Neutrophil (primary cell): ENCODE measurements at regions not wholly inside any gene's neighbourhood (a gene's known extent, or its start where the extent isn't known, plus 50 kb on each side); places are given as distances from the start of the nearest gene placed in this dataset.
"Not testable (repeated sequence)": the region's sequence is repeated elsewhere in the genome, so short reads cannot be mapped to it uniquely, and the experiment has no call there.

ENCODE experiments used
- H3K27ac ChIP-seq: fragments of 200-600 bp; sonication (generic); 2 replicates; pipeline ENCODE4 v1.5.1; 2016; ENCODE audit warnings: mild to moderate bottlenecking, moderate library complexity
- H3K27me3 ChIP-seq: fragments of 200-600 bp; sonication (generic); 2 replicates; pipeline ENCODE4 v1.6.0; 2016; ENCODE audit warnings: mild to moderate bottlenecking
- H3K36me3 ChIP-seq: fragments of 200-600 bp; sonication (generic); 2 replicates; pipeline ENCODE4 v1.5.1; 2017
- H3K4me1 ChIP-seq, 2 experiments: fragments of 200-600 bp in 1 of 2; sonication (generic) in 1 of 2; 1 replicate in 1 of 2; 2 replicates in 1 of 2; pipeline versions ENCODE4 v1.5.1 to v1.6.1; 2013 to 2016; ENCODE audit warnings: low read depth in 1 of 2, low read length in 1 of 2, mild to moderate bottlenecking in 1 of 2, moderate library complexity in 1 of 2; ENCODE audit not compliant: control insufficient read depth in 1 of 2, insufficient read depth in 1 of 2
- H3K4me3 ChIP-seq, 2 experiments: fragments of 200-600 bp in 1 of 2; sonication (generic) in 1 of 2; 1 replicate in 1 of 2; 2 replicates in 1 of 2; pipeline ENCODE4 v1.5.1; 2013 to 2016; ENCODE audit warnings: low read depth in 1 of 2, low read length in 1 of 2, mild to moderate bottlenecking in 1 of 2, moderate library complexity in 1 of 2
- H3K9me3 ChIP-seq: fragments of 200-600 bp; sonication (generic); 2 replicates; pipeline ENCODE4 v1.5.1; 2016
- CTCF ChIP-seq: fragments of 200-600 bp; sonication (generic); IDR thresholded peaks from 2 replicates; pipeline ENCODE4 v1.5.1; 2016; ENCODE audit warnings: antibody characterized with exemption

DNA sequence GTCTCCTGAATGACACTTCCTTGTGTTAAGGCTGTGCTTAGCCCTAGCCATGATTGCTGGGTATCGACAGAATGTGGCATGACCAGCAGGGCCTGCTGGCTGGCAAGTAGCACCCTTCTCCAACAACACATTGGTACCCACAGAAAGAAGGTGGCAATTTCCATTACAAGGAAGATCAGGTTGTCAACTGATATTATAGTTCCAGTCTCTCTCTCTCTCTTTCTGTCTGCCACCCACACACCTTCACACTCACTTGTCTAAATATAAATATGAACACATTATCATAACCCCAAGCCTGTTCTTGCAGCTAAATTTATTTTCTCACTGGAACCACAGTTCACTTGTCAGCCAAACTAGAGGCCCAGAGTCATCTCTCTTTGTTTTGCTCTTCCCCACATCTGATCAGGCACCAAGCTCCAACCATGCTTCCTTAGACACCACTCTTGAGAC is 408.1 kb upstream of the PIK3R1 start:
- no peak for TF ChIP-seq CTCF
- Histone ChIP-seq H3K9me3 (no peaks in the 10 kb centered on the region), H3K27me3 (no peaks in the 10 kb centered on the region), H3K27ac (no peak overlapping the region), H3K4me1 (no peaks in the 10 kb centered on the region), H3K36me3 (no peaks in the 10 kb centered on the region), H3K4me3 (no peak overlapping the region)

DNA sequence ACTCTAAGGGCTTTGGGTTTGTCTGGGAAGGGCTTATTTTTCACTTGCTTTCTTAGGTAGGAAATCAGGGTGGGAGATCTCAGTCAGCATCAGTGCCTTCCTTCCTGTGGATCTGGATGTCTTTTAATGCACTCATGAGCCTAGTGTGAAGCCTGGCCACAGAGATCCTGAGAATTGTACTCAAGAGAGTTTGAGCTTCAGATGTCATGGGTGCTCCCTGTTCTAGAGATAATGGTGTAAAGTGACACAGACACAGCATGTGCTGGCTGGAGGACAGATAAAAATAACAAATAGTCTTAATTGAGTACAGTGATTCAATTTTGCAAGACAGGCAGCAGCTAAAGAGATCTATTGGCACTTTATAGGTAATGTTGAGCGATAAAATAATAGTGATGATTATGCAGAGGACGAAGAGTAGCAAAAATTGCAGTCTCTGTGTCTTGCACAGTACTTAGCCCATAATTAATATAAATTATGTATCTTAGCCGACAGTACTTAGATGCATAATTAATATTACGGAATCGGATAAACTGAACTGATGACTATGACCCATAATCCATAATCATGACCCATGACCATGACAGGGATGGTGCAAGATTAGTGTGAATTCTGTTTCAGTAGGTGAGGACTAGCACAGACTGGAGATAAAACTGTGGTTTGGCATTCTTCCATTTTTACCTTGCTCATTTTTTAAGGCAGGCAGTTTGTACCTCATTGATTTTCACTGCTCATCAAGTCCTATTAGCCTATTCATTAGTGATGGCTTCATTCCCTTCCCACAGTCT is 408.7 kb upstream of the PIK3R1 start:
- Histone ChIP-seq H3K36me3 (no peaks in the 10 kb centered on the region), H3K9me3 (no peaks in the 10 kb centered on the region), H3K4me1 (no peaks in the 10 kb centered on the region), H3K27ac (no peak overlapping the region), H3K27me3 (no peaks in the 10 kb centered on the region), H3K4me3 (no peak overlapping the region)
- no peak for TF ChIP-seq CTCF

DNA sequence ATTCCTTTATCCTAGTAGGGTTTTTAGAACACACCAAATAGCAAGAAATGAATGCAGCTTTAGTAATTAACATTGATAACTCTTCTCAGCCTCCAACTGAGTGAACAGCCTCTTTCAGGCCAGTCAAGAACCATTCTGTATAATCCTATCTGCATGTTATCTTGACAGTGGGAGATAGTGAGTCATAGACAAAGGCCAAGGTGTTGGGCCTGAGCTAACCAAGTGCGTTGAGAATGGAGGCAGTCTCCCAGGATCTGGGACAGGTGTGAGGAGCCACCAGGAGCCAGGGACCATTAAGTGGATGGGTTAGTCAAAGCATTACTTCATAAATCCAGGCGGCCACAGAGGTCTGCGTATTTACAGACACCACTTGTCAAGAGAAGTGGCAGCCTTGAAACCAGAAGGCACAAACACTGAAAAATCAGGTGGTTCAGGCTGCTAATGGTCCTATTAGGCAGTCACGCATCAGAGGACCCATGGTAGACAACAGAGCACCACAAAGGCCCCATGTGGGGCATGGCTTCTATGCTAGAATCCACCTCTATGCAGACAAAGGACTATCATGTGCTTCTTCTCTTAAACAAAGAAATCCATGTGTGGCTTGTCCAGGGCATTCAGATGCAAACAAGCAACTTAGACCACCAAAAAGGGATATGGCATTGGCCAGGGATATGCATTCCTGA is 409.7 kb upstream of the PIK3R1 start:
- Histone ChIP-seq H3K4me3 (no peak overlapping the region), H3K9me3 (no peaks in the 10 kb centered on the region), H3K4me1 (no peaks in the 10 kb centered on the region), H3K27ac (no peak overlapping the region), H3K36me3 (no peaks in the 10 kb centered on the region), H3K27me3 (no peaks in the 10 kb centered on the region)
- no peak for TF ChIP-seq CTCF

DNA sequence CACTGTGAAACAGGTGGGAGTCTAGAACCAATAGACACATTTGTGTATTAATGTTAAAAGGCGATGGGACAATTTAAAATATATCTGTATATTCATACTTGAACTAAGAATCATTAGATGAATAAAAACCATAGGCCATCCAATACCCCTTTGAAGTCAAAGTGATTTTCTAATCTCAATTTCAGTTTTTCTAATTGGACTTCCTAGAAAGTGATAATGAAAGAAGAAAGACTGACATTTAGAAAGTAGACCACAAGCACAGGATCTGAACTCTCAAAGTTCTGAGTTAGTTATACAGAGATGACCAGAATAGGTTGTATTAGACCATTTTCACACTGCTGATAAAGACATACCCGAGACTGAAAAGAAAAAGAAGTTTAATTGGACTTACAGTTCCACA is 412.8 kb upstream of the PIK3R1 start:
- H3K27me3 ChIP-seq: no peaks in the 10 kb centered on the region
- TF ChIP-seq CTCF: no peak

DNA sequence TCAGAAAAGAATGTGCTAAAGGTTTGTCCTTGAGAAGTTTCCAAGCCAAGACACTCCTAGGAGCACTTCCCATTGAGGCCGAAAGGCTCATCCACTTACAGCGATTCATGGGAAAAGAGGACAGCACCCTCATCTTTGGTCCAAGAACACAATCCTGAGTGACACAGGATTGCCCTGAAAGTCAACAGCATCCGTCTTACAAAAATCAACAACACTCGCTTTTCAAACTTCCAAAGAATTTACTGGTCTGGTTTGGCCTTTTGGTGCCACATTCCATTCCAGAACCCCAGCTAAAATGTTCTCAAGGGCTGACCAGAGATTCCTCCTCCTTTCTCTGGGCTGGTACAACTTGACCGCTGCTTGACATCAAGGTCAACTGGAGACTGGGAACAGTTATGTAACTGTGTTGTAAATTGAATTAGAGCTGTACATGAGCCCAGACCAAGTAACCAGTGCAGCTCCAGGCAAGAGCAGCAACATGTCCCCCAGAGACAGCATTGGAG is 415.8 kb upstream of the PIK3R1 start:
- Histone ChIP-seq H3K27ac (no peak overlapping the region), H3K36me3 (no peaks in the 10 kb centered on the region), H3K4me1 (no peaks in the 10 kb centered on the region), H3K4me3 (no peak overlapping the region), H3K9me3 (no peaks in the 10 kb centered on the region), H3K27me3 (no peaks in the 10 kb centered on the region)
- TF ChIP-seq CTCF: no peak

More for the DNA sequence above, 412.8 kb upstream of the PIK3R1 start:
- no peaks in the 10 kb centered on the region for H3K36me3 ChIP-seq
- no peaks in the 10 kb centered on the region for H3K4me1 ChIP-seq
- H3K27ac ChIP-seq: no peak overlapping the region
- H3K4me3 ChIP-seq: no peak overlapping the region
- H3K9me3 ChIP-seq: no peaks in the 10 kb centered on the region

DNA sequence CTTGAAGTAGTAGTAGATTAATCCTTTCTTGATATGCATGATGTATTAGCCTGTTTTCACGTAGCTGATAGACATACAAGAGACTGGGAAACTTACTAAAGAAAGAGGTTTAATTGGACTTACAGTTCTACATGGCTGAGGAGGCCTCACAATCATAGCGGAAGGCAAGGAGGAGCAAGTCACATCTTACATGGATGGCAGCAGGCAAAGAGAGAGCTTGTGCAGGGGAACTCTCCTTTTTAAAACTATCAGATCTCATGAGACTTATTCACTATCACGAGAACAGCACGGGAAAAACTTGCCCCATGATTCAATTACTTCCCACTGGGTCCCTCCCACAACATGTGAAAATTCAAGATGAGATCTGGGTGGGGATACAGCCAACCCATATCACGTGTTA is 417.1 kb upstream of the PIK3R1 start:
- H3K27ac ChIP-seq, H3K36me3 ChIP-seq, H3K27me3 ChIP-seq, H3K4me1 ChIP-seq, H3K4me3 ChIP-seq, H3K9me3 ChIP-seq: not testable (repeated sequence)
